ENCODE measurements at regions not wholly inside any gene's neighbourhood (a gene's known extent, or its start where the extent isn't known, plus 50 kb on each side); places are given as distances from the start of the nearest gene placed in this dataset.

GRCh38 chr16:65845466-65846209, 520.9 kb upstream of the CDH5 start:
- H3K9ac ChIP-seq (ENCODE audit: extremely low read depth, low read length, poor library complexity, severe bottlenecking), result no peak overlapping the region
- Mint-ChIP-seq H3K9me3 (no peaks in the 10 kb centered on the region), H3K27me3 (ENCODE audit: insufficient read depth) (no peaks in the 10 kb centered on the region), H3K4me3 (no peak overlapping the region), H3K27ac (no peak overlapping the region), H3K36me3 (ENCODE audit: low read depth) (no peaks in the 10 kb centered on the region), H3K4me1 (peaks cover 3% of the 10 kb centered on the region)
- 60 to 63% methylated on average over 3 to 4 of the region's 4 CpGs for WGBS, 2 experiments (ENCODE audit: insufficient coverage in 1 of 2, insufficient read length in 1 of 2)
- no peaks in the 10 kb centered on the region for H3K4me1 ChIP-seq (ENCODE audit: control insufficient read depth, insufficient read depth, low read length)
- DNase-seq, result no peak
- H3K27me3 ChIP-seq (ENCODE audit: control insufficient read depth, insufficient read depth, low read length, poor library complexity, severe bottlenecking), result no peaks in the 10 kb centered on the region
- H3K27ac ChIP-seq (ENCODE audit: low read depth, low read length), result no peak overlapping the region
- H3K36me3 ChIP-seq (ENCODE audit: control insufficient read depth, insufficient read depth, low read length), result no peaks in the 10 kb centered on the region
- H3K9me3 ChIP-seq (ENCODE audit: control insufficient read depth, low read length), result no peaks in the 10 kb centered on the region
- TF ChIP-seq CTCF (conservative IDR thresholded peaks at IDR 0.05), result no peak
- no peak overlapping the region for H3K4me3 ChIP-seq (ENCODE audit: low read length)

- no peaks in the 10 kb centered on the region for H3K9me3 Mint-ChIP-seq
- H3K4me3 Mint-ChIP-seq, result no peak overlapping the region
These were observed 522.5 kb upstream of the CDH5 start for GRCh38 chr16:65843941-65844340.

GRCh38 chr16:65842067-65842466, 524.4 kb upstream of the CDH5 start:
- H3K9me3 Mint-ChIP-seq, result no peaks in the 10 kb centered on the region
- H3K9ac ChIP-seq (ENCODE audit: extremely low read depth, low read length, poor library complexity, severe bottlenecking), result no peak overlapping the region
- DNase-seq, result no peak
- H3K27ac Mint-ChIP-seq, result no peak overlapping the region
- H3K27me3 ChIP-seq (ENCODE audit: control insufficient read depth, insufficient read depth, low read length, poor library complexity, severe bottlenecking), result no peaks in the 10 kb centered on the region
- no peak overlapping the region for H3K27ac ChIP-seq (ENCODE audit: low read depth, low read length)
- no peak overlapping the region for H3K4me3 Mint-ChIP-seq
- peaks cover 6% of the 10 kb centered on the region for H3K27me3 Mint-ChIP-seq (ENCODE audit: insufficient read depth)
- peaks cover 3% of the 10 kb centered on the region for H3K4me1 Mint-ChIP-seq
- 88% methylated on average over 1 of the region's 1 CpG; no CpG with 5 or more reads in 1 of the 2 experiments for WGBS, 2 experiments (ENCODE audit: insufficient coverage in 1 of 2, insufficient read length in 1 of 2)
- no peaks in the 10 kb centered on the region for H3K9me3 ChIP-seq (ENCODE audit: control insufficient read depth, low read length)
- no peaks in the 10 kb centered on the region for H3K4me1 ChIP-seq (ENCODE audit: control insufficient read depth, insufficient read depth, low read length)
- TF ChIP-seq CTCF (conservative IDR thresholded peaks at IDR 0.05), result no peak
- no peaks in the 10 kb centered on the region for H3K36me3 ChIP-seq (ENCODE audit: control insufficient read depth, insufficient read depth, low read length)
- H3K4me3 ChIP-seq (ENCODE audit: low read length), result no peak overlapping the region
- no peaks in the 10 kb centered on the region for H3K36me3 Mint-ChIP-seq (ENCODE audit: low read depth)

More at GRCh38 chr16:65843941-65844340, 522.5 kb upstream of the CDH5 start:
- no peak overlapping the region for H3K9ac ChIP-seq (ENCODE audit: extremely low read depth, low read length, poor library complexity, severe bottlenecking)
- WGBS, 2 experiments (ENCODE audit: insufficient coverage in 1 of 2, insufficient read length in 1 of 2), result 93% methylated on average over 2 of the region's 2 CpGs; no CpG with 5 or more reads in 1 of the 2 experiments
- no peak for DNase-seq
- Mint-ChIP-seq H3K36me3 (ENCODE audit: low read depth) (no peaks in the 10 kb centered on the region), H3K27ac (no peak overlapping the region), H3K27me3 (ENCODE audit: insufficient read depth) (peaks cover 2% of the 10 kb centered on the region), H3K4me1 (peaks cover 3% of the 10 kb centered on the region)
- H3K4me3 ChIP-seq (ENCODE audit: low read length), result no peak overlapping the region
- H3K4me1 ChIP-seq (ENCODE audit: control insufficient read depth, insufficient read depth, low read length), result no peaks in the 10 kb centered on the region
- no peak for TF ChIP-seq CTCF (conservative IDR thresholded peaks at IDR 0.05)
- H3K9me3 ChIP-seq (ENCODE audit: control insufficient read depth, low read length), result no peaks in the 10 kb centered on the region
- no peaks in the 10 kb centered on the region for H3K27me3 ChIP-seq (ENCODE audit: control insufficient read depth, insufficient read depth, low read length, poor library complexity, severe bottlenecking)
- H3K27ac ChIP-seq (ENCODE audit: low read depth, low read length), result no peak overlapping the region
- no peaks in the 10 kb centered on the region for H3K36me3 ChIP-seq (ENCODE audit: control insufficient read depth, insufficient read depth, low read length)

All from endodermal cell (in vitro differentiated cells).